SK-N-MC (cell line): ENCODE measurements at regions not wholly inside any gene's neighbourhood (a gene's known extent, or its start where the extent isn't known, plus 50 kb on each side); places are given as distances from the start of the nearest gene placed in this dataset.

Experiments used
- EZH2 ChIP-seq: fragments of 200-600 bp; sonication (generic); IDR thresholded peaks from one replicate; pipeline ENCODE4 v1.6.1; 2017; ENCODE audit warnings: antibody characterized with exemption
- FOXP2 ChIP-seq: optimal IDR thresholded peaks from 2 replicates; pipeline ENCODE3; 2011; ENCODE audit warnings: mild to moderate bottlenecking, moderate library complexity; ENCODE audit not compliant: insufficient read depth; ENCODE audit errors: extremely low read length, control extremely low read depth
- POLR2AphosphoS5 ChIP-seq: IDR thresholded peaks from 2 replicates; pipeline ENCODE4 v1.6.1; 2012; ENCODE audit warnings: mild to moderate bottlenecking, low read depth, low read length, borderline replicate concordance

- TF ChIP-seq POLR2AphosphoS5 (no peak), EZH2 (no peak), FOXP2 (no peak)
Measured at GRCh38 chr15:89023311-89023961, 64.8 kb upstream of the ABHD2 start.
